GM23248 (cell line): ENCODE measurements at regions not wholly inside any gene's neighbourhood (a gene's known extent, or its start where the extent isn't known, plus 50 kb on each side); places are given as distances from the start of the nearest gene placed in this dataset.

Experiments used
- DNase-seq: peaks from one replicate; pipeline ENCODE4 v3.0.0-alpha.2; 2015
- H2AFZ ChIP-seq: fragments of 200-600 bp; sonication (generic); 2 replicates; pipeline ENCODE4 v1.6.1; 2016; ENCODE audit warnings: antibody characterized with exemption
- H3F3A ChIP-seq: fragments of 200-600 bp; sonication (generic); 2 replicates; pipeline ENCODE4 v1.6.1; 2016; ENCODE audit warnings: mild to moderate bottlenecking, antibody characterized with exemption, mixed run types; ENCODE audit not compliant: insufficient read depth
- H3K27ac ChIP-seq: fragments of 200-600 bp; sonication (generic); 2 replicates; pipeline ENCODE4 v1.5.1; 2016; ENCODE audit warnings: mild to moderate bottlenecking
- H3K27me3 ChIP-seq: fragments of 200-600 bp; sonication (generic); replicated peaks from 2 replicates; pipeline ENCODE4 v1.6.1; 2016; ENCODE audit warnings: mild to moderate bottlenecking; ENCODE audit not compliant: insufficient read depth
- H3K36me3 ChIP-seq: fragments of 200-600 bp; sonication (generic); 2 replicates; pipeline ENCODE4 v1.6.1; 2016; ENCODE audit warnings: low read depth, mild to moderate bottlenecking
- H3K4me1 ChIP-seq: fragments of 200-600 bp; sonication (generic); 2 replicates; pipeline ENCODE4 v1.6.1; 2016; ENCODE audit warnings: mild to moderate bottlenecking; ENCODE audit not compliant: insufficient read depth
- H3K4me2 ChIP-seq: fragments of 200-600 bp; sonication (generic); one replicate; pipeline ENCODE4 v1.6.1; 2016; ENCODE audit warnings: mild to moderate bottlenecking; ENCODE audit not compliant: unreplicated experiment
- H3K4me3 ChIP-seq: fragments of 200-600 bp; sonication (generic); 2 replicates; pipeline ENCODE4 v1.5.1; 2016; ENCODE audit warnings: mild to moderate bottlenecking
- H3K79me2 ChIP-seq: fragments of 200-600 bp; sonication (generic); 2 replicates; pipeline ENCODE4 v1.6.1; 2016; ENCODE audit warnings: mild to moderate bottlenecking; ENCODE audit not compliant: insufficient read depth
- H3K9ac ChIP-seq: fragments of 200-600 bp; sonication (generic); 2 replicates; pipeline ENCODE4 v1.6.1; 2016; ENCODE audit warnings: mild to moderate bottlenecking
- H3K9me2 ChIP-seq: fragments of 200-600 bp; sonication (generic); 2 replicates; pipeline ENCODE4 v1.6.1; 2016; ENCODE audit warnings: mixed run types, mild to moderate bottlenecking, moderate library complexity; ENCODE audit not compliant: insufficient read depth
- H3K9me3 ChIP-seq: fragments of 200-600 bp; sonication (generic); one replicate; pipeline ENCODE4 v1.6.1; 2017; ENCODE audit warnings: low read depth
- H4K20me1 ChIP-seq: fragments of 200-600 bp; sonication (generic); 2 replicates; pipeline ENCODE4 v1.6.0; 2016; ENCODE audit not compliant: insufficient read depth
- EZH2 ChIP-seq: fragments of 200-600 bp; sonication (generic); IDR thresholded peaks from 2 replicates; pipeline ENCODE4 v1.6.1; 2018; ENCODE audit warnings: antibody characterized with exemption, mild to moderate bottlenecking; ENCODE audit not compliant: insufficient read depth, poor library complexity, severe bottlenecking
- EZH2phosphoT487 ChIP-seq: fragments of 200-600 bp; sonication (generic); IDR thresholded peaks from 2 replicates; pipeline ENCODE4 v1.6.1; 2018; ENCODE audit warnings: antibody characterized with exemption, moderate library complexity, mild to moderate bottlenecking, low read depth; ENCODE audit not compliant: insufficient read depth
- WGBS, 2 experiments: methylation state at CpG; one replicate each; pipeline ENCODE4 v1.1.6; 2015 to 2017; ENCODE audit warnings: low lambda C conversion rate in 2 of 2, low coverage in 1 of 2; ENCODE audit errors: missing lambda C conversion rate in 2 of 2; 5-methylcytosine and 5-hydroxymethylcytosine counted together
- in situ Hi-C: fragments of 300-500 bp; cut with MboI; formaldehyde crosslinking; loops from 2 replicates; pipeline ENCODE4 v1.15.0; 2020

GRCh38 chr11:110989428-110990133, 255.9 kb upstream of the POU2AF2 start:
- Histone ChIP-seq H4K20me1 (no peaks in the 10 kb centered on the region), H3K4me2 (no peak overlapping the region), H3K79me2 (no peaks in the 10 kb centered on the region), H3K36me3 (no peaks in the 10 kb centered on the region), H3K9me3 (no peaks in the 10 kb centered on the region), H2AFZ (no peak overlapping the region), H3K9me2 (no peaks in the 10 kb centered on the region), H3K27me3 (no peaks in the 10 kb centered on the region; the same call in 1 of the 2 replicates), H3F3A (peaks cover 27% of the 10 kb centered on the region), H3K27ac (no peak overlapping the region), H3K9ac (no peak overlapping the region), H3K4me1 (peaks cover 37% of the 10 kb centered on the region), H3K4me3 (no peak overlapping the region)
- in situ Hi-C loops = no loop called here
- TF ChIP-seq EZH2 = no peak
- peak; percentile 69 for DNase-seq

GRCh38 chr11:110988671-110989070, 256.9 kb upstream of the POU2AF2 start:
- Histone ChIP-seq H3K79me2 (no peaks in the 10 kb centered on the region), H3K4me3 (no peak overlapping the region), H3K36me3 (no peaks in the 10 kb centered on the region), H2AFZ (no peak overlapping the region), H3K9ac (no peak overlapping the region), H3K9me2 (no peaks in the 10 kb centered on the region), H3K27me3 (no peaks in the 10 kb centered on the region; the same call in 1 of the 2 replicates), H3K4me1 (peaks cover 45% of the 10 kb centered on the region), H3K27ac (no peak overlapping the region), H3K9me3 (no peaks in the 10 kb centered on the region), H3K4me2 (no peak overlapping the region), H3F3A (peaks cover 27% of the 10 kb centered on the region), H4K20me1 (no peaks in the 10 kb centered on the region)
- WGBS, 2 experiments = 27 to 44% methylated on average over 3 of the region's 3 CpGs
- TF ChIP-seq EZH2 (no peak), EZH2phosphoT487 (no peak)
- no peak for DNase-seq
- in situ Hi-C loops = no loop called here

- Histone ChIP-seq H3K9me2 (no peaks in the 10 kb centered on the region), H3K9me3 (no peaks in the 10 kb centered on the region), H3K4me1 (peaks cover 32% of the 10 kb centered on the region), H3K79me2 (no peaks in the 10 kb centered on the region), H2AFZ (no peak overlapping the region), H3K4me3 (no peak overlapping the region), H3K9ac (no peak overlapping the region), H3K36me3 (no peaks in the 10 kb centered on the region), H3K27me3 (no peaks in the 10 kb centered on the region), H3K27ac (no peak overlapping the region), H3F3A (peaks cover 16% of the 10 kb centered on the region), H4K20me1 (no peaks in the 10 kb centered on the region), H3K4me2 (no peak overlapping the region)
- in situ Hi-C loops = no loop called here
- no peak for DNase-seq
- no peak for TF ChIP-seq EZH2
- no peak for TF ChIP-seq EZH2phosphoT487
- 79 to 82% methylated on average over 7 of the region's 7 CpGs for WGBS, 2 experiments
Observed at GRCh38 chr11:110986016-110986415, 259.5 kb upstream of the POU2AF2 start.

GRCh38 chr11:110985547-110985946, 260.0 kb upstream of the POU2AF2 start:
- in situ Hi-C loops = no loop called here
- Histone ChIP-seq H3K9me3 (no peaks in the 10 kb centered on the region), H3K4me2 (no peak overlapping the region), H3K4me1 (peaks cover 28% of the 10 kb centered on the region), H3F3A (peaks cover 12% of the 10 kb centered on the region), H4K20me1 (no peaks in the 10 kb centered on the region), H3K9ac (no peak overlapping the region), H3K27me3 (no peaks in the 10 kb centered on the region), H3K79me2 (no peaks in the 10 kb centered on the region), H3K27ac (no peak overlapping the region), H3K36me3 (no peaks in the 10 kb centered on the region), H3K9me2 (no peaks in the 10 kb centered on the region), H2AFZ (no peak overlapping the region), H3K4me3 (no peak overlapping the region)
- TF ChIP-seq EZH2 (no peak), EZH2phosphoT487 (no peak)
- no peak for DNase-seq

GRCh38 chr11:110984693-110985092, 260.8 kb upstream of the POU2AF2 start:
- H3K9me2 ChIP-seq = no peaks in the 10 kb centered on the region
- H3K27ac ChIP-seq = no peak overlapping the region
- no peaks in the 10 kb centered on the region for H4K20me1 ChIP-seq
- peaks cover 8% of the 10 kb centered on the region; the same call in 1 of the 2 replicates for H3F3A ChIP-seq
- H2AFZ ChIP-seq = no peak overlapping the region
- DNase-seq = no peak
- H3K36me3 ChIP-seq = no peaks in the 10 kb centered on the region
- H3K9ac ChIP-seq = no peak overlapping the region
- WGBS, 2 experiments = 74 to 79% methylated on average over 1 of the region's 1 CpG
- H3K4me3 ChIP-seq = no peak overlapping the region
- no peaks in the 10 kb centered on the region for H3K79me2 ChIP-seq
- no peak for TF ChIP-seq EZH2phosphoT487
- no peak for TF ChIP-seq EZH2
- no peak overlapping the region for H3K4me2 ChIP-seq
- H3K9me3 ChIP-seq = no peaks in the 10 kb centered on the region
- in situ Hi-C loops = no loop called here
- H3K4me1 ChIP-seq = peaks cover 25% of the 10 kb centered on the region
- H3K27me3 ChIP-seq = no peaks in the 10 kb centered on the region
